ENCODE measurements at regions not wholly inside any gene's neighbourhood (a gene's known extent, or its start where the extent isn't known, plus 50 kb on each side); places are given as distances from the start of the nearest gene placed in this dataset.
A peak's percentile ranks its signal among the peaks of the same experiment; 100 is the strongest.
"Not testable (repeated sequence)": the region's sequence is repeated elsewhere in the genome, so short reads cannot be mapped to it uniquely, and the experiment has no call there.

GRCh38 chr15:26261966-26262365 is 398.8 kb upstream of the ATP10A start:
- Histone ChIP-seq H3K36me3 (ENCODE audit: control insufficient read depth in 3 of 3, insufficient read depth in 2 of 3, low read depth in 1 of 3, low read length in 3 of 3) (no peaks in the 10 kb centered on the region), H3K4me1 (ENCODE audit: control insufficient read depth in 3 of 3, insufficient read depth in 2 of 3, low read depth in 1 of 3, low read length in 2 of 3) (no peaks in the 10 kb centered on the region), H3K27me3 (ENCODE audit: control insufficient read depth in 3 of 3, insufficient read depth in 3 of 3, low read length in 3 of 3) (no peaks in the 10 kb centered on the region), H3K4me3 (ENCODE audit: low read depth in 1 of 3, low read length in 3 of 3) (no peak overlapping the region), H3K9me3 (ENCODE audit: control insufficient read depth in 2 of 2, insufficient read depth in 1 of 2, low read depth in 1 of 2, low read length in 1 of 2) (peaks cover 0 to 2% of the 10 kb centered on the region in 2 donors), H3K27ac (ENCODE audit: low read depth in 1 of 3, low read length in 2 of 3) (no peak overlapping the region)
- 79 to 84% (median 80%) methylated on average over 6 of the region's 6 CpGs for WGBS, 3 donors
- no peak for DNase-seq
- no peak for FAIRE-seq

- Histone ChIP-seq H3K4me1 (ENCODE audit: control insufficient read depth in 3 of 3, insufficient read depth in 2 of 3, low read depth in 1 of 3, low read length in 2 of 3) (no peaks in the 10 kb centered on the region), H3K9me3 (ENCODE audit: control insufficient read depth in 2 of 2, insufficient read depth in 1 of 2, low read depth in 1 of 2, low read length in 1 of 2) (peaks cover 0 to 2% of the 10 kb centered on the region in 2 donors), H3K27me3 (ENCODE audit: control insufficient read depth in 3 of 3, insufficient read depth in 3 of 3, low read length in 3 of 3) (no peaks in the 10 kb centered on the region), H3K27ac (ENCODE audit: low read depth in 1 of 3, low read length in 2 of 3) (no peak overlapping the region), H3K4me3 (ENCODE audit: low read depth in 1 of 3, low read length in 3 of 3) (no peak overlapping the region), H3K36me3 (ENCODE audit: control insufficient read depth in 3 of 3, insufficient read depth in 2 of 3, low read depth in 1 of 3, low read length in 3 of 3) (no peaks in the 10 kb centered on the region)
- no peak for FAIRE-seq
- DNase-seq: no peak
- 55 to 67% (median 64%) methylated on average over 5 of the region's 5 CpGs for WGBS, 3 donors
Measured at GRCh38 chr15:26261413-26261812, 398.3 kb upstream of the ATP10A start.

- no peaks in the 10 kb centered on the region for H3K4me1 ChIP-seq (ENCODE audit: control insufficient read depth in 3 of 3, insufficient read depth in 2 of 3, low read depth in 1 of 3, low read length in 2 of 3)
- 49 to 59% (median 56%) methylated on average over 17 of the region's 17 CpGs for WGBS, 3 donors
- no peak overlapping the region for H3K27ac ChIP-seq (ENCODE audit: low read depth in 1 of 3, low read length in 2 of 3)
- FAIRE-seq (no peak), DNase-seq (peak in 1 of 2 donors; percentile 15)
- no peaks in the 10 kb centered on the region for H3K27me3 ChIP-seq (ENCODE audit: control insufficient read depth in 3 of 3, insufficient read depth in 3 of 3, low read length in 3 of 3)
- H3K9me3 ChIP-seq (ENCODE audit: control insufficient read depth in 2 of 2, insufficient read depth in 1 of 2, low read depth in 1 of 2, low read length in 1 of 2): peaks cover 0 to 2% of the 10 kb centered on the region in 2 donors
- H3K36me3 ChIP-seq (ENCODE audit: control insufficient read depth in 3 of 3, insufficient read depth in 2 of 3, low read depth in 1 of 3, low read length in 3 of 3): no peaks in the 10 kb centered on the region
- H3K4me3 ChIP-seq (ENCODE audit: low read depth in 1 of 3, low read length in 3 of 3): no peak overlapping the region
Measured at GRCh38 chr15:26260517-26261133, 397.5 kb upstream of the ATP10A start.

GRCh38 chr15:26259581-26259980 is 396.5 kb upstream of the ATP10A start:
- no peak overlapping the region for H3K27ac ChIP-seq (ENCODE audit: low read depth in 1 of 3, low read length in 2 of 3)
- H3K4me1 ChIP-seq (ENCODE audit: control insufficient read depth in 3 of 3, insufficient read depth in 2 of 3, low read depth in 1 of 3, low read length in 2 of 3): no peaks in the 10 kb centered on the region
- H3K36me3 ChIP-seq (ENCODE audit: control insufficient read depth in 3 of 3, insufficient read depth in 2 of 3, low read depth in 1 of 3, low read length in 3 of 3): no peaks in the 10 kb centered on the region
- no peak for FAIRE-seq
- H3K4me3 ChIP-seq (ENCODE audit: low read depth in 1 of 3, low read length in 3 of 3): no peak overlapping the region
- peaks cover 0 to 2% of the 10 kb centered on the region in 2 donors for H3K9me3 ChIP-seq (ENCODE audit: control insufficient read depth in 2 of 2, insufficient read depth in 1 of 2, low read depth in 1 of 2, low read length in 1 of 2)
- WGBS, 3 donors: 53 to 60% (median 56%) methylated on average over 2 of the region's 2 CpGs
- H3K27me3 ChIP-seq (ENCODE audit: control insufficient read depth in 3 of 3, insufficient read depth in 3 of 3, low read length in 3 of 3): no peaks in the 10 kb centered on the region
- no peak for DNase-seq

- not testable (repeated sequence) for H3K27ac ChIP-seq (ENCODE audit: low read depth in 1 of 3, low read length in 2 of 3); H3K27me3 ChIP-seq (ENCODE audit: control insufficient read depth in 3 of 3, insufficient read depth in 3 of 3, low read length in 3 of 3); H3K9me3 ChIP-seq (ENCODE audit: control insufficient read depth in 2 of 2, insufficient read depth in 1 of 2, low read depth in 1 of 2, low read length in 1 of 2); DNase-seq; H3K4me1 ChIP-seq (ENCODE audit: control insufficient read depth in 3 of 3, insufficient read depth in 2 of 3, low read depth in 1 of 3, low read length in 2 of 3); H3K4me3 ChIP-seq (ENCODE audit: low read depth in 1 of 3, low read length in 3 of 3); FAIRE-seq; H3K36me3 ChIP-seq (ENCODE audit: control insufficient read depth in 3 of 3, insufficient read depth in 2 of 3, low read depth in 1 of 3, low read length in 3 of 3)
- 76 to 83% (median 79%) methylated on average over 11 of the region's 11 CpGs for WGBS, 3 donors
Measured at GRCh38 chr15:26244782-26245181, 381.7 kb upstream of the ATP10A start.

GRCh38 chr15:26243382-26243781 is 380.3 kb upstream of the ATP10A start:
- no peaks in the 10 kb centered on the region for H3K27me3 ChIP-seq (ENCODE audit: control insufficient read depth in 3 of 3, insufficient read depth in 3 of 3, low read length in 3 of 3)
- FAIRE-seq (no peak), DNase-seq (no peak)
- H3K4me3 ChIP-seq (ENCODE audit: low read depth in 1 of 3, low read length in 3 of 3): no peak overlapping the region
- no peaks in the 10 kb centered on the region for H3K4me1 ChIP-seq (ENCODE audit: control insufficient read depth in 3 of 3, insufficient read depth in 2 of 3, low read depth in 1 of 3, low read length in 2 of 3)
- H3K36me3 ChIP-seq (ENCODE audit: control insufficient read depth in 3 of 3, insufficient read depth in 2 of 3, low read depth in 1 of 3, low read length in 3 of 3): no peaks in the 10 kb centered on the region
- no peak overlapping the region for H3K27ac ChIP-seq (ENCODE audit: low read depth in 1 of 3, low read length in 2 of 3)
- peaks cover 1 to 8% of the 10 kb centered on the region in 2 donors for H3K9me3 ChIP-seq (ENCODE audit: control insufficient read depth in 2 of 2, insufficient read depth in 1 of 2, low read depth in 1 of 2, low read length in 1 of 2)
- WGBS, 3 donors: 87 to 97% (median 91%) methylated on average over 1 of the region's 1 CpG

GRCh38 chr15:26242565-26243071 is 379.5 kb upstream of the ATP10A start:
- no peaks in the 10 kb centered on the region for H3K27me3 ChIP-seq (ENCODE audit: control insufficient read depth in 3 of 3, insufficient read depth in 3 of 3, low read length in 3 of 3)
- FAIRE-seq (no peak), DNase-seq (no peak)
- no peak overlapping the region for H3K27ac ChIP-seq (ENCODE audit: low read depth in 1 of 3, low read length in 2 of 3)
- no peak overlapping the region for H3K4me3 ChIP-seq (ENCODE audit: low read depth in 1 of 3, low read length in 3 of 3)
- 71 to 79% (median 77%) methylated on average over 9 of the region's 9 CpGs for WGBS, 3 donors
- peaks cover 3 to 8% of the 10 kb centered on the region in 2 donors for H3K9me3 ChIP-seq (ENCODE audit: control insufficient read depth in 2 of 2, insufficient read depth in 1 of 2, low read depth in 1 of 2, low read length in 1 of 2)
- no peaks in the 10 kb centered on the region for H3K36me3 ChIP-seq (ENCODE audit: control insufficient read depth in 3 of 3, insufficient read depth in 2 of 3, low read depth in 1 of 3, low read length in 3 of 3)
- no peaks in the 10 kb centered on the region for H3K4me1 ChIP-seq (ENCODE audit: control insufficient read depth in 3 of 3, insufficient read depth in 2 of 3, low read depth in 1 of 3, low read length in 2 of 3)

GRCh38 chr15:26235864-26236263 is 372.7 kb upstream of the ATP10A start:
- H3K4me3 ChIP-seq (ENCODE audit: low read depth in 1 of 3, low read length in 3 of 3): no peak overlapping the region
- no peak for DNase-seq
- H3K27me3 ChIP-seq (ENCODE audit: control insufficient read depth in 3 of 3, insufficient read depth in 3 of 3, low read length in 3 of 3): no peaks in the 10 kb centered on the region
- FAIRE-seq: no peak
- 34 to 37% (median 36%) methylated on average over 3 of the region's 3 CpGs for WGBS, 3 donors
- no peaks in the 10 kb centered on the region for H3K4me1 ChIP-seq (ENCODE audit: control insufficient read depth in 3 of 3, insufficient read depth in 2 of 3, low read depth in 1 of 3, low read length in 2 of 3)
- H3K27ac ChIP-seq (ENCODE audit: low read depth in 1 of 3, low read length in 2 of 3): no peak overlapping the region
- H3K36me3 ChIP-seq (ENCODE audit: control insufficient read depth in 3 of 3, insufficient read depth in 2 of 3, low read depth in 1 of 3, low read length in 3 of 3): no peaks in the 10 kb centered on the region
- H3K9me3 ChIP-seq (ENCODE audit: control insufficient read depth in 2 of 2, insufficient read depth in 1 of 2, low read depth in 1 of 2, low read length in 1 of 2): peaks cover 0 to 2% of the 10 kb centered on the region in 2 donors

Data from small intestine (tissue), 7 donors.